ENCODE measurements at regions not wholly inside any gene's neighbourhood (a gene's known extent, or its start where the extent isn't known, plus 50 kb on each side); places are given as distances from the start of the nearest gene placed in this dataset.

GRCh38 chr15:35307026-35307425 is 221.9 kb upstream of the NANOGP8 start:
- no peak overlapping the region for H3T11ph ChIP-seq (ENCODE audit: low read length)
- H3K79me2 ChIP-seq (ENCODE audit: insufficient read depth, low read length): no peaks in the 10 kb centered on the region
- H3K18ac ChIP-seq (ENCODE audit: insufficient read length, low read depth, low read length): no peak overlapping the region
- H3K27me3 ChIP-seq (ENCODE audit: insufficient read depth, low read length): no peaks in the 10 kb centered on the region
- no peak overlapping the region for H3K56ac ChIP-seq (ENCODE audit: insufficient read length, low read depth, low read length)
- H4K5ac ChIP-seq (ENCODE audit: insufficient read length, low read depth, low read length): no peak overlapping the region
- no peak overlapping the region for H2BK5ac ChIP-seq (ENCODE audit: insufficient read length, low read length)
- no peak overlapping the region for H3K4ac ChIP-seq (ENCODE audit: low read depth, low read length)
- no peak overlapping the region for H3K4me3 Mint-ChIP-seq
- no peaks in the 10 kb centered on the region for H4K20me1 ChIP-seq (ENCODE audit: control insufficient read depth, insufficient read depth, insufficient read length)
- H2BK15ac ChIP-seq (ENCODE audit: low read depth, low read length): no peak overlapping the region
- H2AK5ac ChIP-seq (ENCODE audit: insufficient read length, low read length): no peak overlapping the region
- no peaks in the 10 kb centered on the region for H3K9me3 ChIP-seq (ENCODE audit: control insufficient read depth, low read depth, low read length)
- WGBS (ENCODE audit: extremely low coverage, insufficient read length, low lambda C conversion rate): no CpG with 5 or more reads among the region's 1 CpG
- H2BK120ac ChIP-seq (ENCODE audit: low read depth, low read length, poor library complexity, severe bottlenecking): no peak overlapping the region
- no peak overlapping the region for H3K9ac ChIP-seq (ENCODE audit: extremely low read depth, insufficient read length, low read length)
- H3K79me1 ChIP-seq (ENCODE audit: insufficient read depth, low read depth, low read length, poor library complexity, severe bottlenecking): no peaks in the 10 kb centered on the region
- no peak overlapping the region for H4K8ac ChIP-seq (replicated peaks; ENCODE audit: insufficient read length, low read depth, low read length)
- TF ChIP-seq, protein P1, sequence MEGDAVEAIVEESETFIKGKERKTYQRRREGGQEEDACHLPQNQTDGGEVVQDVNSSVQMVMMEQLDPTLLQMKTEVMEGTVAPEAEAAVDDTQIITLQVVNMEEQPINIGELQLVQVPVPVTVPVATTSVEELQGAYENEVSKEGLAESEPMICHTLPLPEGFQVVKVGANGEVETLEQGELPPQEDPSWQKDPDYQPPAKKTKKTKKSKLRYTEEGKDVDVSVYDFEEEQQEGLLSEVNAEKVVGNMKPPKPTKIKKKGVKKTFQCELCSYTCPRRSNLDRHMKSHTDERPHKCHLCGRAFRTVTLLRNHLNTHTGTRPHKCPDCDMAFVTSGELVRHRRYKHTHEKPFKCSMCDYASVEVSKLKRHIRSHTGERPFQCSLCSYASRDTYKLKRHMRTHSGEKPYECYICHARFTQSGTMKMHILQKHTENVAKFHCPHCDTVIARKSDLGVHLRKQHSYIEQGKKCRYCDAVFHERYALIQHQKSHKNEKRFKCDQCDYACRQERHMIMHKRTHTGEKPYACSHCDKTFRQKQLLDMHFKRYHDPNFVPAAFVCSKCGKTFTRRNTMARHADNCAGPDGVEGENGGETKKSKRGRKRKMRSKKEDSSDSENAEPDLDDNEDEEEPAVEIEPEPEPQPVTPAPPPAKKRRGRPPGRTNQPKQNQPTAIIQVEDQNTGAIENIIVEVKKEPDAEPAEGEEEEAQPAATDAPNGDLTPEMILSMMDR (conservative IDR thresholded peaks at IDR 0.05): no peak
- peaks cover 7 to 9% of the 10 kb centered on the region in 2 experiments for H3K4me1 Mint-ChIP-seq
- no peak overlapping the region for H3K27ac Mint-ChIP-seq
- H3K23me2 ChIP-seq (ENCODE audit: insufficient read length, low read depth, low read length, poor library complexity, severe bottlenecking): no peaks in the 10 kb centered on the region
- H3K27ac ChIP-seq (ENCODE audit: insufficient read length, low read depth, low read length): no peak overlapping the region
- no peak overlapping the region for H4K91ac ChIP-seq (ENCODE audit: insufficient read length, low read depth, low read length)
- H3K23ac ChIP-seq (ENCODE audit: insufficient read length, low read depth, low read length): no peak overlapping the region
- H3K4me1 ChIP-seq (ENCODE audit: insufficient read depth, low read length): no peaks in the 10 kb centered on the region
- H3K4me2 ChIP-seq (ENCODE audit: insufficient read depth, insufficient read length, low read length): no peak overlapping the region
- H3K14ac ChIP-seq (ENCODE audit: insufficient read depth, low read length): no peak overlapping the region
- no peaks in the 10 kb centered on the region for H3K9me3 Mint-ChIP-seq
- no peaks in the 10 kb centered on the region for H3K27me3 Mint-ChIP-seq (ENCODE audit: low read depth)
- H2AFZ ChIP-seq (ENCODE audit: low read length): no peak overlapping the region
- no peak overlapping the region for H2BK20ac ChIP-seq (ENCODE audit: low read depth, low read length, poor library complexity, severe bottlenecking)
- no peaks in the 10 kb centered on the region for H3K36me3 Mint-ChIP-seq (ENCODE audit: insufficient read depth in 1 of 3, low read depth in 3 of 3)
- no peak overlapping the region for H2BK12ac ChIP-seq (ENCODE audit: insufficient read length, low read depth, low read length)
- no peak for DNase-seq
